ENCODE measurements at regions not wholly inside any gene's neighbourhood (a gene's known extent, or its start where the extent isn't known, plus 50 kb on each side); places are given as distances from the start of the nearest gene placed in this dataset.

GRCh38 chr22:23402275-23403151 lies 177.6 kb downstream of the IGLL1 start:
- Histone ChIP-seq H3K4me1 (ENCODE audit: insufficient read depth, poor library complexity, severe bottlenecking) (no peaks in the 10 kb centered on the region), H3K27ac (ENCODE audit: poor library complexity, severe bottlenecking) (no peak overlapping the region), H3K9me3 (ENCODE audit: severe bottlenecking) (no peaks in the 10 kb centered on the region), H3K4me3 (ENCODE audit: severe bottlenecking) (peak overlapping the region; percentile 45), H3K27me3 (ENCODE audit: insufficient read depth, poor library complexity, severe bottlenecking) (no peaks in the 10 kb centered on the region), H3K36me3 (ENCODE audit: low read depth) (no peaks in the 10 kb centered on the region)
- peak; percentile 73 for TF ChIP-seq CTCF (IDR thresholded peaks at IDR 0.05; ENCODE audit: poor library complexity, severe bottlenecking)
- DNase-seq (ENCODE audit: low spot score) (peak; percentile 73), ATAC-seq (ENCODE audit: low read depth) (peak; percentile 74)

GRCh38 chr22:23401910-23402274 lies 178.2 kb downstream of the IGLL1 start:
- no peaks in the 10 kb centered on the region for H3K36me3 ChIP-seq (ENCODE audit: low read depth)
- no peak for ATAC-seq (ENCODE audit: low read depth)
- TF ChIP-seq CTCF (IDR thresholded peaks at IDR 0.05; ENCODE audit: poor library complexity, severe bottlenecking), result no peak
- H3K4me3 ChIP-seq (ENCODE audit: severe bottlenecking), result peak overlapping the region; percentile 45
- peak; percentile 60 for DNase-seq (ENCODE audit: low spot score)
- H3K27ac ChIP-seq (ENCODE audit: poor library complexity, severe bottlenecking), result no peak overlapping the region
- H3K27me3 ChIP-seq (ENCODE audit: insufficient read depth, poor library complexity, severe bottlenecking), result no peaks in the 10 kb centered on the region
- H3K4me1 ChIP-seq (ENCODE audit: insufficient read depth, poor library complexity, severe bottlenecking), result no peaks in the 10 kb centered on the region
- no peaks in the 10 kb centered on the region for H3K9me3 ChIP-seq (ENCODE audit: severe bottlenecking)

- no peak overlapping the region for H3K27ac ChIP-seq (ENCODE audit: poor library complexity, severe bottlenecking)
- peak; percentile 66 for DNase-seq (ENCODE audit: low spot score)
- H3K4me1 ChIP-seq (ENCODE audit: insufficient read depth, poor library complexity, severe bottlenecking), result no peaks in the 10 kb centered on the region
- H3K4me3 ChIP-seq (ENCODE audit: severe bottlenecking), result no peak overlapping the region
- H3K36me3 ChIP-seq (ENCODE audit: low read depth), result no peaks in the 10 kb centered on the region
- no peak for TF ChIP-seq CTCF (IDR thresholded peaks at IDR 0.05; ENCODE audit: poor library complexity, severe bottlenecking)
- no peaks in the 10 kb centered on the region for H3K27me3 ChIP-seq (ENCODE audit: insufficient read depth, poor library complexity, severe bottlenecking)
- ATAC-seq (ENCODE audit: low read depth), result peak; percentile 53
- H3K9me3 ChIP-seq (ENCODE audit: severe bottlenecking), result no peaks in the 10 kb centered on the region
Observed at GRCh38 chr22:23401111-23401909, 178.8 kb downstream of the IGLL1 start.

GRCh38 chr22:23400286-23400981 lies 179.7 kb downstream of the IGLL1 start:
- no peak for TF ChIP-seq CTCF (IDR thresholded peaks at IDR 0.05; ENCODE audit: poor library complexity, severe bottlenecking)
- no peak overlapping the region for H3K4me3 ChIP-seq (ENCODE audit: severe bottlenecking)
- no peak overlapping the region for H3K27ac ChIP-seq (ENCODE audit: poor library complexity, severe bottlenecking)
- H3K4me1 ChIP-seq (ENCODE audit: insufficient read depth, poor library complexity, severe bottlenecking), result no peaks in the 10 kb centered on the region
- no peaks in the 10 kb centered on the region for H3K9me3 ChIP-seq (ENCODE audit: severe bottlenecking)
- no peak for DNase-seq (ENCODE audit: low spot score)
- H3K36me3 ChIP-seq (ENCODE audit: low read depth), result no peaks in the 10 kb centered on the region
- ATAC-seq (ENCODE audit: low read depth), result no peak
- H3K27me3 ChIP-seq (ENCODE audit: insufficient read depth, poor library complexity, severe bottlenecking), result no peaks in the 10 kb centered on the region

Measured in RWPE2 (cell line).